HG02798 (cell line): ENCODE measurements at regions not wholly inside any gene's neighbourhood (a gene's known extent, or its start where the extent isn't known, plus 50 kb on each side); places are given as distances from the start of the nearest gene placed in this dataset.

Source experiments
- ATAC-seq: cut with Tn5 transposase; IDR thresholded peaks from one replicate; pipeline ENCODE4 v1.9.1; 2021; ENCODE audit warnings: mild to moderate bottlenecking; ENCODE audit not compliant: unreplicated experiment, poor library complexity

- ATAC-seq, result no peak
Observed at GRCh38 chr2:22887426-22887825, 497.6 kb upstream of the KLHL29 start.

- no peak for ATAC-seq
Observed at GRCh38 chr2:22887845-22888244, 497.1 kb upstream of the KLHL29 start.

- ATAC-seq, result no peak
Observed at GRCh38 chr2:22890132-22890531, 494.8 kb upstream of the KLHL29 start.

- ATAC-seq, result no peak
Observed at GRCh38 chr2:22893761-22894517, 491.0 kb upstream of the KLHL29 start.

- no peak for ATAC-seq
Observed at GRCh38 chr2:22894761-22895160, 490.2 kb upstream of the KLHL29 start.

- ATAC-seq, result no peak
Observed at GRCh38 chr2:22897428-22897827, 487.6 kb upstream of the KLHL29 start.

- no peak for ATAC-seq
Observed at GRCh38 chr2:22900674-22901073, 484.3 kb upstream of the KLHL29 start.

- no peak for ATAC-seq
Observed at GRCh38 chr2:22901471-22902179, 483.4 kb upstream of the KLHL29 start.

GRCh38 chr2:22902180-22902550, 482.8 kb upstream of the KLHL29 start:
- ATAC-seq, result no peak

GRCh38 chr2:22902662-22903165, 482.3 kb upstream of the KLHL29 start:
- ATAC-seq, result no peak

- ATAC-seq, result no peak
Observed at GRCh38 chr2:22903616-22904015, 481.4 kb upstream of the KLHL29 start.

GRCh38 chr2:22904126-22904684, 480.8 kb upstream of the KLHL29 start:
- ATAC-seq, result no peak

GRCh38 chr2:22907330-22907729, 477.6 kb upstream of the KLHL29 start:
- ATAC-seq, result no peak

GRCh38 chr2:22912398-22912797, 472.6 kb upstream of the KLHL29 start:
- no peak for ATAC-seq

- ATAC-seq, result no peak
Observed at GRCh38 chr2:22929998-22930397, 455.0 kb upstream of the KLHL29 start.

GRCh38 chr2:22930781-22931180, 454.2 kb upstream of the KLHL29 start:
- no peak for ATAC-seq

- no peak for ATAC-seq
Observed at GRCh38 chr2:22932288-22932687, 452.7 kb upstream of the KLHL29 start.

- ATAC-seq, result no peak
Observed at GRCh38 chr2:22934747-22935146, 450.2 kb upstream of the KLHL29 start.

- no peak for ATAC-seq
Observed at GRCh38 chr2:22942441-22942840, 442.5 kb upstream of the KLHL29 start.

GRCh38 chr2:22944143-22944542, 440.8 kb upstream of the KLHL29 start:
- no peak for ATAC-seq

- no peak for ATAC-seq
Observed at GRCh38 chr2:22946553-22946952, 438.4 kb upstream of the KLHL29 start.
